Ovary (tissue), 7 donors: ENCODE measurements at regions not wholly inside any gene's neighbourhood (a gene's known extent, or its start where the extent isn't known, plus 50 kb on each side); places are given as distances from the start of the nearest gene placed in this dataset.
A peak's percentile ranks its signal among the peaks of the same experiment; 100 is the strongest.

Experiments
- DNase-seq, 5 donors: peaks; one replicate each; pipeline ENCODE4 v3.0.0-alpha.2; 2019 to 2020
- H3K27ac ChIP-seq, 2 donors: fragments of 200-600 bp; one replicate each; pipeline versions ENCODE4 v1.5.1 to v1.8.0; 2019 to 2022
- H3K27me3 ChIP-seq: fragments of 200-600 bp; one replicate; pipeline ENCODE4 v1.8.0; 2022
- H3K36me3 ChIP-seq: fragments of 200-600 bp; sonication (generic); one replicate; pipeline ENCODE4 v1.5.1; 2019
- H3K4me1 ChIP-seq: one replicate; pipeline ENCODE4 v1.8.1; 2013; ENCODE audit warnings: mild to moderate bottlenecking, moderate library complexity; ENCODE audit not compliant: insufficient read depth
- H3K4me3 ChIP-seq: fragments of 200-600 bp; sonication (generic); one replicate; pipeline ENCODE4 v1.5.1; 2017
- H3K9me3 ChIP-seq, 2 donors: fragments of 200-600 bp in 1 of 2; sonication (generic) in 1 of 2; one replicate each; pipeline versions ENCODE4 v1.5.1 to v1.8.1; 2013 to 2019; ENCODE audit warnings: mild to moderate bottlenecking in 1 of 2, moderate library complexity in 1 of 2
- CTCF ChIP-seq, 3 donors: fragments of 450-650 bp in 2 of 3; fragments of 200-600 bp in 1 of 3; IDR thresholded peaks; one replicate each; pipeline versions ENCODE4 v1.5.1 to v1.8.0; 2016 to 2022; ENCODE audit warnings: antibody characterized with exemption in 3 of 3, mild to moderate bottlenecking in 1 of 3
- EP300 ChIP-seq: sonication (generic); formaldehyde crosslinking; IDR thresholded peaks from one replicate; pipeline ENCODE4 v1.6.1; 2017; ENCODE audit warnings: antibody characterized with exemption
- POLR2A ChIP-seq: fragments of 450-650 bp; IDR thresholded peaks from one replicate; pipeline ENCODE4 v1.6.1; 2017; ENCODE audit warnings: antibody characterized with exemption, mild to moderate bottlenecking, moderate library complexity
- WGBS, 3 donors: extraction: QIAGEN DNeasy Blood & Tissue Kit in 1 of 3; methylation state at CpG; one replicate each; pipeline versions ENCODE4 v1.1.5 to v1.1.7; 2013 to 2017; 5-methylcytosine and 5-hydroxymethylcytosine counted together
- intact Hi-C, 4 donors: fragments of 100-400 bp; cut with DNase I; formaldehyde crosslinking; loops; one replicate each; pipeline versions ENCODE4 v1.11.0 to v1.15.1; 2022 to 2023
- donor health status: DM: no; HTN: no; CAD: no; lungs with moderate emphysema.
- donor health status: DM: no; HTN: no; CAD: no.
- donor health status: Bipolar disorder and iron deficiency.
- donor health status: DM: no; HTN: no; CAD: no.
- donor health status: DM: yes; HTN: yes; CAD: no.

DNA sequence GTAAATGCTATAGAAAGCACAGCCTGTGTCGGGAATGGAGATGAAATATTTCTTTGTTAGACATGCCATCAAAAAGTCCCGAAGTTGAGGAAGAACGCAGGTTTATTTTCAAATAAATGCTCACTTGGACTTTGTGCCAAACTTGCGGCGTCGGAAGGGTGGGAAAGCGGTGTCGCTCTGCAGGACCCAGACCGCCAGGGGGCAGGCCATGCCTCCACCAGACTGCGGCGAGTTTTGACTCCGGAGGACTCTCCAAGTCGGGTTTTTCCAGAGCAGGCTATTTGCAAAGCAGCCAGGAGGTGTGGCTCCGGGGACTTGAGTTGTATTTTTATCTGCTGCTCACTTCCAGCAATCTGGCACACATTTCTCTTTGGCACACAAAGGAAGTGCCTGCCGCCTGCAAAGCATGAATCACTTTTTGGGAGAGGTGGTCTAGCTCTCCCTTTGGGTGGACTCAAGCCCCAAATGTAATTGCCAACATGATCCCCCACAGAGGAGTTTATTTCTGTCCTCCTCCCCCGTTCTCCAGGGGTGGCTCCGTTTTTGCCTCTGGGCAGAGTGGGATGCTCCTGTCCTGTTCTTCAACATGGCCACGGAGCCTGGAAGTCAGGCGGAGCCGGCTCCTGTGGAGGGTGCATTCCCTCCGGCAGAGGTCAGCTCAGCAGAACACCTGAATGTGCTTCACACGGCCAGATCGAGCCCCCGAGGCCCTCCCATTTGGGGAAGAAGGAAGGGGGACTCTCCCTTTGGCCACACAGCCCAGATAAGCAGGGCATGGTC lies 82.3 kb upstream of the GPR26 start:
- no peaks in the 10 kb centered on the region for H3K27me3 ChIP-seq
- intact Hi-C loops: loop anchor here (2.0 to 5.0 kb wide), 4 partner anchors 383 to 1147 kb away; no protein-coding TSS in a partner anchor
- WGBS, 3 donors: 6 to 9% (median 8%) methylated on average over 24 of the region's 24 CpGs
- no peak overlapping the region for H3K4me3 ChIP-seq
- no peaks in the 10 kb centered on the region for H3K36me3 ChIP-seq
- no peak overlapping the region for H3K27ac ChIP-seq
- H3K9me3 ChIP-seq: no peaks in the 10 kb centered on the region
- DNase-seq: peak; percentile 54 to 85 (median 75)
- TF ChIP-seq POLR2A: no peak
- peak; percentile 56 to 75 (median 64) for TF ChIP-seq CTCF (IDR thresholded peaks at IDR 0.05)
- no peak for TF ChIP-seq EP300
- H3K4me1 ChIP-seq: no peaks in the 10 kb centered on the region

- 84% methylated on average over 12 of the region's 12 CpGs for WGBS, 3 donors
- Histone ChIP-seq H3K4me3 (no peak overlapping the region), H3K9me3 (no peaks in the 10 kb centered on the region), H3K4me1 (no peaks in the 10 kb centered on the region), H3K36me3 (no peaks in the 10 kb centered on the region), H3K27me3 (no peaks in the 10 kb centered on the region), H3K27ac (no peak overlapping the region)
- intact Hi-C loops: loop anchor here in 3 of 4 donors (2.0 to 5.0 kb wide), 3 partner anchors 382 to 1147 kb away; no protein-coding TSS in a partner anchor
- no peak for DNase-seq
- TF ChIP-seq CTCF (IDR thresholded peaks at IDR 0.05): no peak
- no peak for TF ChIP-seq POLR2A
- no peak for TF ChIP-seq EP300
Observed at GRCh38 chr10:123584419-123584775, 81.8 kb upstream of the GPR26 start.

DNA sequence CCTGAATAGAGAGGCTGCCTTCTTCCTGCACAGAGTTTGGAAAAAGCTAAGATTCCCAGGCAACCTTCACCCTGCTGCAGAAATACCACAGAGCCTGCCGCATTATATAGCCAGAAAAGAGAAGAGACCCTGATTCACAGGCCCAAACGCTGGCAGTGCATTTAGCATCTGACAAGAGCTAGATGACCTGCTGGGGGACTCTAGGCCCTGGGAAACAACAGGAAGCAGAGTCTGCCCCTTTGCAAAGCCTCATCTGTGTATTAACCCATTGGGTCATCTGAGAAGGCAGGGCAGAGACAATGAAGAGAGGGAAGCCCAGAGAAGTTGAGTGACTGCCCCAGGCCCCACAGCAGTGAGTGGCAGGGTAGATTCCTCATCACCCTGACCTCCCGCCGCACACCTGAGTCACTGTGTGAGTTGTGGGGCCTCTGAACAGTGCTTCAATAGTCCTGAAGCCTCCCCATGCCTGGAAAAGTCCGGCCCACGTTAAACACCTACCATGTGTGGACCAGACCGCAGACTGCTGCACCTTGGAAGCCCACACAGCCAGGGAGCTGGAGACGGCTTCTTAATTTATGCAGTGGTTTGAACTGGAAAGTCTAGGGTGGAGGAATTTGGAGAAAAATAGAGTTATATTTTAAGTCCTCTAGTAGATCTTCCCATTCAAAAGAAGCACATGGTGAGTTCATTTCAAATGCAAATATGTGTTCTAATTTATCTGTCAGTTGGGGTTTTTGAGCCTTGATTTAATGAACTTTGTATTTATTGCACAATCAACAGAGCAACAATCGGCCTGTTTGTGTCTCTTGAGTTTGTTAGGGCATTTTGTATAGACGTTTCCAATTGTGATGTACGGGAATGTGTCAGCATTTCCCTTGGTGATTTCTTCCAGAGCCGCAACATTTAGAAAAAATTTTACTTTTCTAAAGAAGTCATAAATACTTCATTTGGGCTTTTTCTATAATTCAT lies 80.4 kb upstream of the GPR26 start:
- intact Hi-C loops: loop anchor here in 1 of 4 donors (2.0 kb wide), 1 partner anchor 381 kb away; no protein-coding TSS in a partner anchor

More for the DNA sequence above, 80.4 kb upstream of the GPR26 start:
- Histone ChIP-seq H3K4me1 (no peaks in the 10 kb centered on the region), H3K36me3 (no peaks in the 10 kb centered on the region), H3K4me3 (no peak overlapping the region), H3K9me3 (no peaks in the 10 kb centered on the region), H3K27me3 (no peaks in the 10 kb centered on the region), H3K27ac (no peak overlapping the region)
- TF ChIP-seq EP300: no peak
- TF ChIP-seq CTCF (IDR thresholded peaks at IDR 0.05): no peak
- no peak for TF ChIP-seq POLR2A
- DNase-seq: no peak
- 59 to 72% (median 67%) methylated on average over 12 of the region's 12 CpGs for WGBS, 3 donors
